ENCODE measurements at regions not wholly inside any gene's neighbourhood (a gene's known extent, or its start where the extent isn't known, plus 50 kb on each side); places are given as distances from the start of the nearest gene placed in this dataset.
"Not testable (repeated sequence)": the region's sequence is repeated elsewhere in the genome, so short reads cannot be mapped to it uniquely, and the experiment has no call there.

GRCh38 chr15:88965097-88965496 is 51.9 kb upstream of the MFGE8 start:
- TF ChIP-seq POLR2AphosphoS5 (IDR thresholded peaks at IDR 0.05; ENCODE audit: insufficient read depth in 1 of 2, low read depth in 1 of 2), result not testable (repeated sequence)
- TF ChIP-seq, protein P1, sequence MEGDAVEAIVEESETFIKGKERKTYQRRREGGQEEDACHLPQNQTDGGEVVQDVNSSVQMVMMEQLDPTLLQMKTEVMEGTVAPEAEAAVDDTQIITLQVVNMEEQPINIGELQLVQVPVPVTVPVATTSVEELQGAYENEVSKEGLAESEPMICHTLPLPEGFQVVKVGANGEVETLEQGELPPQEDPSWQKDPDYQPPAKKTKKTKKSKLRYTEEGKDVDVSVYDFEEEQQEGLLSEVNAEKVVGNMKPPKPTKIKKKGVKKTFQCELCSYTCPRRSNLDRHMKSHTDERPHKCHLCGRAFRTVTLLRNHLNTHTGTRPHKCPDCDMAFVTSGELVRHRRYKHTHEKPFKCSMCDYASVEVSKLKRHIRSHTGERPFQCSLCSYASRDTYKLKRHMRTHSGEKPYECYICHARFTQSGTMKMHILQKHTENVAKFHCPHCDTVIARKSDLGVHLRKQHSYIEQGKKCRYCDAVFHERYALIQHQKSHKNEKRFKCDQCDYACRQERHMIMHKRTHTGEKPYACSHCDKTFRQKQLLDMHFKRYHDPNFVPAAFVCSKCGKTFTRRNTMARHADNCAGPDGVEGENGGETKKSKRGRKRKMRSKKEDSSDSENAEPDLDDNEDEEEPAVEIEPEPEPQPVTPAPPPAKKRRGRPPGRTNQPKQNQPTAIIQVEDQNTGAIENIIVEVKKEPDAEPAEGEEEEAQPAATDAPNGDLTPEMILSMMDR (IDR thresholded peaks at IDR 0.05), result not testable (repeated sequence)
